ENCODE measurements at regions not wholly inside any gene's neighbourhood (a gene's known extent, or its start where the extent isn't known, plus 50 kb on each side); places are given as distances from the start of the nearest gene placed in this dataset.
"Not testable (repeated sequence)": the region's sequence is repeated elsewhere in the genome, so short reads cannot be mapped to it uniquely, and the experiment has no call there.

- H3K27me3 Mint-ChIP-seq; H3K27ac Mint-ChIP-seq; H3K4me1 Mint-ChIP-seq; H3K9me3 ChIP-seq (ENCODE audit: control insufficient read depth, low read length, poor library complexity, severe bottlenecking); H3K36me3 Mint-ChIP-seq (ENCODE audit: low read depth); H3K4me3 Mint-ChIP-seq; DNase-seq: not testable (repeated sequence)
- peak; percentile 42 for ATAC-seq
Measured at GRCh38 chr1:206380791-206381610, 89.3 kb upstream of the IKBKE start.

DNA sequence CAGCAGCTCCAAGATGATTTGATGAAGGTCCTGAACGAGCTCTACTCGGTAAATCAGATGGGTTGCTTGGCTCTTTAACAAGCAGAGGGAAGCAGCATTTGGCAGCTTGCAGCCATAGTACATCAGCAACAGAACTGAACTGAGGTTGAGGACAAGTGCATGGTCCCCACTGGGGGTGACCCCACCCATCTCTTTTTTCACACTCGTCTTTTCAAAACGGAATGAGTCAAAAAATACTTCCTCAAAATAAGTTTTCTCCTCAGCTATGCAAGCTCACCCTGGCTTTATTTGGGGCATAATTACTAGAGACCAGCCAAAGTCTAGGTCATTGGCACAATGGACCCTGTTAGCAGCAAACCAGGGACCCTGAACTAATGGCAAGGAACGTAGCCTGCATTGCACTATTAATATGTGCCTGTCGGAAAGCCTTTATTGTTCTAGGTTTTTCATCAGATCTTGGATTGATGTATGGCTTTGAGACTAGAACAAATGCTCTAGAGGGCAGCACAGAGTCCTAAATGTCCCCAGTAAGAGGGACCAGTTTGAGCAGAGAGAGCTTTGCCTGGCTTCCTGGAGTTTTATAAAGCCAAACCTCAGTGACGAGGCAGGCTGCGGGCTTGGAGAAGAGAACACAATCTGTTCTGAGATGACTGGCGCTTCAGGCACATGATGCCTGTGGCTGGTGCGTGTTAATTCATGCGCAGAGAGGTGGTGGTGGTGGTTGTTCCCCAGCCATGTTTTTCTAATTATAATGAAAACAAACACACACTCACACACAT lies 86.1 kb upstream of the IKBKE start:
- not testable (repeated sequence) for H3K4me1 Mint-ChIP-seq; H3K9me3 ChIP-seq (ENCODE audit: control insufficient read depth, low read length, poor library complexity, severe bottlenecking); H3K27ac Mint-ChIP-seq; DNase-seq; H3K4me3 Mint-ChIP-seq; H3K36me3 Mint-ChIP-seq (ENCODE audit: low read depth); H3K27me3 Mint-ChIP-seq
- peak; percentile 85 for ATAC-seq

- H3K4me3 Mint-ChIP-seq, result not testable (repeated sequence)
Measured at GRCh38 chr1:206384891-206385290, 85.4 kb upstream of the IKBKE start.

DNA sequence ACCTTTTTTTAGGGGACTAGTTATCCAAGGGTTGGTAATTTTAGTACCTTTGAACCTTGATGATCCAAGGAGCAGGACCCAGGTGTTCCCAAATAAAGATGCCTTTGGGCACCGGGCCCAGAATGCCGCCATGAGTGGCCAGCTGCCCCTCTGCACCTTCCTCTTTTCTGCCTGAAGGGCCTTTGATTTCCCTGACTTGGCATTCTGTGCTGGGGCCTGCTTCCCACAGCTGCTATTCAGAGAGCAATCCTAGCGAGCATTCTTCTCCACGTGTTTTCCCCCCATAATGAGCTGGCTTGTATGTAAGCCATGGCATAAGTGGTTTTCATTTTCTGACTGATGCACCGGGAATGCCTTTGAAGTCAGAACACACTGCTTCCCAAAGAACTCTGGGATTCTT lies 82.6 kb upstream of the IKBKE start:
- not testable (repeated sequence) for H3K27me3 Mint-ChIP-seq; H3K9me3 ChIP-seq (ENCODE audit: control insufficient read depth, low read length, poor library complexity, severe bottlenecking); ATAC-seq; H3K4me3 Mint-ChIP-seq; DNase-seq; H3K36me3 Mint-ChIP-seq (ENCODE audit: low read depth); H3K4me1 Mint-ChIP-seq; H3K27ac Mint-ChIP-seq

More at GRCh38 chr1:206384891-206385290, 85.4 kb upstream of the IKBKE start:
- H3K4me1 Mint-ChIP-seq; H3K9me3 ChIP-seq (ENCODE audit: control insufficient read depth, low read length, poor library complexity, severe bottlenecking); DNase-seq; ATAC-seq; H3K27me3 Mint-ChIP-seq; H3K27ac Mint-ChIP-seq; H3K36me3 Mint-ChIP-seq (ENCODE audit: low read depth): not testable (repeated sequence)

DNA sequence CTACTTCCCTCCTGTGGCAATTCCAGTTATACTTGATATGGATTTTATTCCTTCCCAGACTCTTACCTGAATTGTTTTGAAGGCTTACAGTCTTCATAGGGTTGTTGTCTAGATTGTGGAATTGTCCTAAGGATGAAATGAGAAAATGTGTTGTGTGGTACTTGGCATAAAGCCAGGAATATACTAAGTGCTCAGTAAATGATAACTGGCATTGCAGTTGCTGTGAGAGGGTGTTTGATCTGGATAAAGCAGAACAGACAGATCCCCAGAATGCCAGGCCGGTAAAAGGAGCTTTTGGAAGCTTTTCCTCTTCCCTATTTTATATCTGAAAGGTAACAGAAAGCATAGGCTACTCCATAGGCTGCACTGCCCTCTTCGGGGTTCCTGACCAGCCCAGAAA lies 78.4 kb upstream of the IKBKE start:
- H3K4me1 Mint-ChIP-seq; H3K4me3 Mint-ChIP-seq; H3K27me3 Mint-ChIP-seq; H3K27ac Mint-ChIP-seq; ATAC-seq; DNase-seq; H3K36me3 Mint-ChIP-seq (ENCODE audit: low read depth); H3K9me3 ChIP-seq (ENCODE audit: control insufficient read depth, low read length, poor library complexity, severe bottlenecking): not testable (repeated sequence)

DNA sequence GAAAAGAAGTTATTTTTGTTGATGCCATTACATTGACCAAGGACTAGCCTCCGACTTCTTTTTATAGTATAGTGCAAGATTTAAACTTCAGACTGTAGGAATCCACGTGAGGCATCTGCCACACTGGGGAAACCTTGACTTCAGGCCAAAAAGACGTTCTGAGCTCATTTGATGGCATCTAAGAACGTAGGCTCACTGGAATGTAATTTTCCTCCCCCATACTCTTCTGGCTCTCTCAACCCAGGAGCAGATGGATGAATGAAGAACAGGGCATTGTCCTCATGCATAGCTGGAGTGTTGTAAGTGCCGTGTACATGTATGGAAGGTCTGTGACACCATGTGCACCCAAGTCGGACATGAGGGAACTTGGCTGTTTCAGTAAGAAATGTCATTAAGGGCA lies 72.8 kb upstream of the IKBKE start:
- not testable (repeated sequence) for ATAC-seq; H3K4me1 Mint-ChIP-seq; H3K36me3 Mint-ChIP-seq (ENCODE audit: low read depth); H3K4me3 Mint-ChIP-seq; DNase-seq; H3K27me3 Mint-ChIP-seq; H3K27ac Mint-ChIP-seq; H3K9me3 ChIP-seq (ENCODE audit: control insufficient read depth, low read length, poor library complexity, severe bottlenecking)

- H3K4me3 Mint-ChIP-seq; H3K27ac Mint-ChIP-seq; DNase-seq; H3K27me3 Mint-ChIP-seq; H3K4me1 Mint-ChIP-seq; H3K36me3 Mint-ChIP-seq (ENCODE audit: low read depth); H3K9me3 ChIP-seq (ENCODE audit: control insufficient read depth, low read length, poor library complexity, severe bottlenecking); ATAC-seq: not testable (repeated sequence)
Measured at GRCh38 chr1:206398261-206398660, 72.0 kb upstream of the IKBKE start.

- DNase-seq; ATAC-seq; H3K9me3 ChIP-seq (ENCODE audit: control insufficient read depth, low read length, poor library complexity, severe bottlenecking); H3K27me3 Mint-ChIP-seq; H3K4me3 Mint-ChIP-seq; H3K27ac Mint-ChIP-seq; H3K4me1 Mint-ChIP-seq; H3K36me3 Mint-ChIP-seq (ENCODE audit: low read depth): not testable (repeated sequence)
Measured at GRCh38 chr1:206403612-206404307, 66.5 kb upstream of the IKBKE start.

- not testable (repeated sequence) for H3K9me3 ChIP-seq (ENCODE audit: control insufficient read depth, low read length, poor library complexity, severe bottlenecking); DNase-seq; H3K4me3 Mint-ChIP-seq; ATAC-seq; H3K4me1 Mint-ChIP-seq; H3K27ac Mint-ChIP-seq; H3K36me3 Mint-ChIP-seq (ENCODE audit: low read depth); H3K27me3 Mint-ChIP-seq
Measured at GRCh38 chr1:206404309-206405027, 65.8 kb upstream of the IKBKE start.

- not testable (repeated sequence) for H3K9me3 ChIP-seq (ENCODE audit: control insufficient read depth, low read length, poor library complexity, severe bottlenecking); DNase-seq; H3K36me3 Mint-ChIP-seq (ENCODE audit: low read depth); H3K27ac Mint-ChIP-seq; ATAC-seq; H3K27me3 Mint-ChIP-seq; H3K4me1 Mint-ChIP-seq; H3K4me3 Mint-ChIP-seq
Measured at GRCh38 chr1:206405282-206405681, 65.0 kb upstream of the IKBKE start.

DNA sequence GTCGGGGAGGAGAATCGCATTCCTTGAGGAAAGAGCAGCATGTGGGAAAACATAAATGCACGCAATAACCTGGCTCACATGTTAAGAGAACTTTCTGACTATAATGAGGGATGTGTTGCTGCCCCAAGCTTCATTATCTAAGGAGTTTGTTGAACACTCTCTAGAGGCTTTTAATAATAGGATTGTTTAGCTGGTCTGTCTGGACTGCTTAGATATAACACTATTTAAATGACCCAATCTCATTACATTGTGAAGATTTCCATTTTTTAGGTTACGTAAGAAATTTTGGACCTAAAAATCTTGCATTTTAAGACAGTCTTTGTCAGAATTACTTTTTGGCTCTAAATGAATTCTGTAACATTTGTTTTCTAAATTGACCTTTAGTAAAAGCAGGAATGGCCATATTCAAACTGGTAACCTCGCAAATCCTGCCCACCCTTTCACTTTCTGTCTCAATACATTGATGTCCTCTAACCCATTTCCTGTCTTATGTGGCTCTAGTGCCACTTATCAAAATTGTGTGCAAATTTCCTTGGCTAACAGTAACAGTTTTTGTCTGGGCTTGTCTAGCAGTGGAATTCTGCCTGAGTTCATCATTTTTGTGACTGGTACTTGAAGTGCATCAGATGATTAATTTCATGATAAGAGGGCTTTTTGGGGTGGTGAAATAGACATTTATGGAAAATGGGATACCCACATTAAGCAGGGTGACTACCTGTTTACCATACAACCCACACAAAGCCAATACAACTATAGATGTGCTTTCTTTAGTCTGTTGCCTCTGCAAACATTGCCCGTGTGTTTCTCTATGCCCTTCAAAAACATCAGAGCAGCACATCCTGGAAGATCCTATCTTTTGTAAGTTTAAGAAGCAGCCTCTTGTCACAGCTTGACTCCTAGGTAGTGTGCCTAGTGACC lies 61.6 kb upstream of the IKBKE start:
- not testable (repeated sequence) for DNase-seq; H3K4me3 Mint-ChIP-seq; H3K36me3 Mint-ChIP-seq (ENCODE audit: low read depth); H3K9me3 ChIP-seq (ENCODE audit: control insufficient read depth, low read length, poor library complexity, severe bottlenecking); H3K27me3 Mint-ChIP-seq; H3K27ac Mint-ChIP-seq; ATAC-seq; H3K4me1 Mint-ChIP-seq

- H3K36me3 Mint-ChIP-seq (ENCODE audit: low read depth), result peaks cover 5% of the 10 kb centered on the region
- ATAC-seq, result no peak
- H3K9me3 ChIP-seq (ENCODE audit: control insufficient read depth, low read length, poor library complexity, severe bottlenecking), result no peaks in the 10 kb centered on the region
Measured at GRCh38 chr1:206411321-206411720, 59.0 kb upstream of the IKBKE start.

More at GRCh38 chr1:206411321-206411720, 59.0 kb upstream of the IKBKE start:
- H3K4me3 Mint-ChIP-seq, result no peak overlapping the region
- DNase-seq, result no peak
- peaks cover 8% of the 10 kb centered on the region for H3K4me1 Mint-ChIP-seq
- H3K27ac Mint-ChIP-seq, result no peak overlapping the region
- H3K27me3 Mint-ChIP-seq, result no peaks in the 10 kb centered on the region

Data from T-helper 17 cell (primary cell).